Epithelial cell of esophagus (primary cell): ENCODE measurements at regions not wholly inside any gene's neighbourhood (a gene's known extent, or its start where the extent isn't known, plus 50 kb on each side); places are given as distances from the start of the nearest gene placed in this dataset.

Experiments
- DNase-seq: peaks from one replicate; pipeline ENCODE4 v3.0.0; 2010; ENCODE audit warnings: low read depth
- H3K4me3 ChIP-seq: 2 replicates; pipeline ENCODE4 v1.5.1; 2011; ENCODE audit warnings: mild to moderate bottlenecking, low read length, control low read depth
- TF ChIP-seq, protein P1 (sequence below): IDR thresholded peaks from 2 replicates; pipeline ENCODE4 v1.5.1; 2011; ENCODE audit warnings: low read depth, mild to moderate bottlenecking, low read length, control low read depth, inconsistent platforms; ENCODE audit not compliant: insufficient read depth; ENCODE audit errors: missing control alignments

DNA sequence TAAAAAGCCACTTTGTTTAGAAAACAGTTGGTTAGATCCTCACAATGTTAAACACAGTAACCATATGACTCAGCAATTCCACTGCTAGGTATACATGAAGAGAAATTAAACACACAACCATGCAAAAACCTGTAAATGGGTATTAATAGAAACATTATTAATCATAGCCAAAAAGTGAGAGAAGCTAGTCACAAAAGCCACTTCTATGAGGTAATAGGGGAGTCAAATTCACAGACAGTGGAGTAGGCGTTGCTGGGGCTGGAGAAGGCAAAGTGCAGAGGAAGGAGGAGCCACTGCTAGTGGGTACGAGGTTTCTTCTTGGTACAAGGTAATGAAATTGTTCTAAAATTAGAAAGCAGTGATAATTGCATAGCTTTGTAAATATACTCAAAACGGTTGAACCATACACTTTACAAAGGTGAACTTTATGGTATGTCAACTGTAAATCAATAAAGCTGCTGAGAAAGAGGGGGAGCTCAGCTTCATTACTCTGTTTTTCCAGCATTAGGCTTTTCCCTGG, 364.4 kb downstream of the GADD45G start:
- no peak overlapping the region for H3K4me3 ChIP-seq
- DNase-seq, result peak; percentile 57
- TF ChIP-seq, protein P1, sequence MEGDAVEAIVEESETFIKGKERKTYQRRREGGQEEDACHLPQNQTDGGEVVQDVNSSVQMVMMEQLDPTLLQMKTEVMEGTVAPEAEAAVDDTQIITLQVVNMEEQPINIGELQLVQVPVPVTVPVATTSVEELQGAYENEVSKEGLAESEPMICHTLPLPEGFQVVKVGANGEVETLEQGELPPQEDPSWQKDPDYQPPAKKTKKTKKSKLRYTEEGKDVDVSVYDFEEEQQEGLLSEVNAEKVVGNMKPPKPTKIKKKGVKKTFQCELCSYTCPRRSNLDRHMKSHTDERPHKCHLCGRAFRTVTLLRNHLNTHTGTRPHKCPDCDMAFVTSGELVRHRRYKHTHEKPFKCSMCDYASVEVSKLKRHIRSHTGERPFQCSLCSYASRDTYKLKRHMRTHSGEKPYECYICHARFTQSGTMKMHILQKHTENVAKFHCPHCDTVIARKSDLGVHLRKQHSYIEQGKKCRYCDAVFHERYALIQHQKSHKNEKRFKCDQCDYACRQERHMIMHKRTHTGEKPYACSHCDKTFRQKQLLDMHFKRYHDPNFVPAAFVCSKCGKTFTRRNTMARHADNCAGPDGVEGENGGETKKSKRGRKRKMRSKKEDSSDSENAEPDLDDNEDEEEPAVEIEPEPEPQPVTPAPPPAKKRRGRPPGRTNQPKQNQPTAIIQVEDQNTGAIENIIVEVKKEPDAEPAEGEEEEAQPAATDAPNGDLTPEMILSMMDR, result no peak

DNA sequence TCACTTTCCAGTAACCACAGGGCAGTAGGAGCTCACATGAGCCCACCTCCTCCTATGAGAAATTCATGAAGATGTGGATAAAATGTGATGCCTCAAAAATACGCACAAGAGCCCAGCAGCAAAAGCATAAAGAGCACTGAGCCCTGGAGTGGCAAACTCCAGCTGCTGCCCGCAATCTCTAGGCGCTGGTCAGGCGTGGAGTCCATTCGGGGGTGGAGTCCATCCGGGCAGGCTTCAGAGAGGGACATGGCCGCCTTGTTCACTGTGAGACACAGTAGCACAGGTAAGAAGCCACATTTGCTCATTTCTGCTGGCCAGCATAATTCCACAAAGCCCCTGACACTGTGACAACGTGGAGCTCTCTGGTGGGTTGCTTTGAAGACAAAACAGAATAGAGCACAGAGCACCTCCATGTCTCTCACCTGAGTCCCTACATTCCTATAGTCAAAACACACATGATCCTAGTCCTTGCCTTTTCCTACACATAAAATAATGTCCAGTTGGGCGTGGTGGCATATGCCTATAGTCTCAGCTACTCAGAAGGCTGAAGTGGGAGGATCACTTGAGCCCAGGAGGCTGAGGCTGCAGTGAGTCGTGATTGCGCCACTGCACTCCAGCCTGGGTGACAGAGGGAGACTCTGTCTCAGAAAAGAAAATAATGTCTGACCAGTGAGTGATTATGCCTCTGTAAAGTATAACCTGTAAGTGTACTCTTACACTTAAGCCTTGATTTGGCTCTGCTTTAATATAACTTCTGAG, 365.2 kb downstream of the GADD45G start:
- TF ChIP-seq, protein P1, result no peak
- DNase-seq, result peak; percentile 33
- H3K4me3 ChIP-seq, result no peak overlapping the region

DNA sequence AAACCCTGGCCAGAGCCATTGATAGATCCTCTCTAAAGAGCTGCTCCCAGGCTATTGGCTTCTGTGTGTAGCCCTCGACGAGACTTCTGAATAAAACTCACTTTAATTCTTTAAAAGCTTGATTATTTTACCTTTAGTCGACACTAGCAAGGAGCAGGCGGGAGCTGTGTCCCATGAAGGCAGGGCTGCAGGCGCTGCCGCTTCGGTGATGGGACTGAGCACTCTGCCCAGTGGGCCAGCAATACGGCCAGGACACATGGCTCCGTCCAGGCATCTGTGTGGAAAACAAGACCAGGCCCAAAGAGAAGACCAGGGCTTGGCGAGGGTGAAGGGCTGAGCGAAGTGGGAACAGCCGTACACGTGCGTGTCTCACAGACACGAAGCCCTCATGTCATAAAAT, 365.9 kb downstream of the GADD45G start:
- TF ChIP-seq, protein P1, result no peak

DNA sequence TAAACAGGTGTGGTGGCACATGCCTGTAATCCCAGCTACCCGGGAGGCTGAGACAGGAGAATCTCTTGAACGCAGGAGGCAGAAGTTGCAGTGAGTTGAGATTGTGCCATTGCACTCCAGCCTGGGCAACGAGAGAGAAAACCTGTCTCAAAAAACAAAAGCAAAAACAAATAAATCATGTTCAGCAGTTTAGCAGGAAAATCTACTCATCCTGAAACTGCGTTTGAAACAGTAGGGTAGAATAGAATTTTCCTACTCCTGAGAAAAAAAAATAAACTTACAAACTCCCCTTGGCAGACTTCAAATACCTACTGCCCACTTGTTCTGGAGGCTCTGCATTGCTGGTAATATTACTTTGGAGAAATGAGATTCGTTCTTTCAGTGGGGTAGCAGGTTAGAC, 367.7 kb downstream of the GADD45G start:
- H3K4me3 ChIP-seq, result no peak overlapping the region
- TF ChIP-seq, protein P1, result no peak
- DNase-seq, result no peak

More for the DNA sequence above, 365.9 kb downstream of the GADD45G start:
- DNase-seq, result no peak
- no peak overlapping the region for H3K4me3 ChIP-seq

DNA sequence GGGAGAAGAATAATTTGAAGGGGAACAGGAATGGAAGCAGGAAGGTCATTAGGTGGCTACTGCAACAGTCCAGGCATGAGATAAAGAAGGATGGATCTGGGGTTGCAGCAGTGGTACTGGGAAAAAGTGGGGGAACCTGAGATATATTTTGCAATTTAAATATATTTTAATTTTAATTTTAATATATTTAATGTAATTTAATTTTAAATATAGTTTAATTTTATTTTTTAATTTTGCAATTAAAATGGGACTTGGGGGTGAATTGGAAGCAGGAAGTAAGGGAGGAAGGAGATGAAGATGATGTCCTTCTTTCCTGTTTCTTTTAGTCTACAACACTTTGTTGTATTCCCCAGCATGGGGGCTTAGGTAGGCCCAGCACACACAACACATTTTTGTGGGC, 369.8 kb downstream of the GADD45G start:
- TF ChIP-seq, protein P1, result no peak
- H3K4me3 ChIP-seq, result no peak overlapping the region
- no peak for DNase-seq

DNA sequence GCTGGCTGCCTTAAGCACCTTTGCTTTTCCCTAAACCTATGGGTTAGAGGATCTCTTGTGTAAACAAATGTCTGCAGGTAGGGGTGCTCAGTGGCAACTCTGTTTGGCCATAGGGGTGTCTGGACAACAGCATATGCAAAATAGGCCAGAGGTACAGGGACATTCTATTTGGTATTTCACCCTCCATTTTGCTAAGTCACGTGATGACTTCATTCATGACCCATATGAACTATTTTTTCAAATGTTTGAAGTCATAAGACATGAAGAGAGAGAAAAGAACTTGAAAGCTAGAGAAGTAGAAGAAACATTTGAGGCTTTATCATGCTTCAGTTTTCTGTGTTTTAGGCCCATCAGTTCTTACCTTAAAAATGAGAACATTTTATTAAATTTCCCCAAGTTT, 370.2 kb downstream of the GADD45G start:
- H3K4me3 ChIP-seq, result no peak overlapping the region
- DNase-seq, result no peak
- TF ChIP-seq, protein P1, result no peak

DNA sequence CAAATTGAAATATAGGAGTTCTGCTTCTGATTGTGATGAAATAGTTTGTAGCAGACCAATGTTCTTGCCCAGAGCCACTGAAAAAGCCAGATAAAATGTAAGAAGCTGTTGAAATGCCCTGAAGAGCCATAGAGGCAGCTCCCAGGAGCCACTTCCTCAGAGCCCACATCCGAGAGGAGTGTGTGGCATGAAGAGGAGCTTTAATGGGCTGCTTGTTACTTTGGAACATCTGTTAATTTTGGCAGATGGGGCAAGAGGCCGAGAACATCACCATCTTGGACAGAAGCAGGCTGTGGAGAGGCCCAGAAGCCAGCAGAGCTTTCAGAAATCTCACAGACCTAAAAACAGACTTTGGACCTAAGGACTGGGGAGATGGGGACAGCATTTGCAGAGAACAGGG, 370.8 kb downstream of the GADD45G start:
- TF ChIP-seq, protein P1, result no peak
- no peak overlapping the region for H3K4me3 ChIP-seq
- no peak for DNase-seq
